Trophoblast cell (in vitro differentiated cells and primary cell): ENCODE measurements at regions not wholly inside any gene's neighbourhood (a gene's known extent, or its start where the extent isn't known, plus 50 kb on each side); places are given as distances from the start of the nearest gene placed in this dataset.

Source experiments
- DNase-seq, 2 donors: peaks; one replicate each; pipeline ENCODE4 v3.0.0-alpha.2; 2016
- H2AFZ ChIP-seq: 2 replicates; pipeline ENCODE4 v1.6.1; 2013; ENCODE audit warnings: low read length, moderate library complexity, mild to moderate bottlenecking; ENCODE audit not compliant: insufficient read depth, poor library complexity
- H2AK5ac ChIP-seq: 2 replicates; pipeline ENCODE4 v1.6.1; 2013; ENCODE audit warnings: mild to moderate bottlenecking, low read length
- H2BK120ac ChIP-seq: 2 replicates; pipeline ENCODE4 v1.6.1; 2013; ENCODE audit warnings: low read length, mild to moderate bottlenecking, moderate library complexity; ENCODE audit not compliant: insufficient read depth, poor library complexity
- H2BK12ac ChIP-seq: 2 replicates; pipeline ENCODE4 v1.6.1; 2013; ENCODE audit warnings: mild to moderate bottlenecking, low read length, moderate library complexity
- H2BK5ac ChIP-seq: 2 replicates; pipeline ENCODE4 v1.6.1; 2013; ENCODE audit warnings: low read length, low read depth, moderate library complexity, mild to moderate bottlenecking; ENCODE audit not compliant: poor library complexity
- H3K14ac ChIP-seq: 2 replicates; pipeline ENCODE4 v1.6.1; 2013; ENCODE audit warnings: mild to moderate bottlenecking, low read length
- H3K18ac ChIP-seq: 2 replicates; pipeline ENCODE4 v1.6.1; 2013; ENCODE audit warnings: mild to moderate bottlenecking, low read length
- H3K23ac ChIP-seq: 2 replicates; pipeline ENCODE4 v1.6.1; 2013; ENCODE audit warnings: low read length
- H3K27ac ChIP-seq: 2 replicates; pipeline ENCODE4 v1.5.1; 2013; ENCODE audit warnings: low read depth, mild to moderate bottlenecking, inconsistent platforms, low read length, moderate library complexity
- H3K27me3 ChIP-seq: 2 replicates; pipeline ENCODE4 v1.6.1; 2013; ENCODE audit warnings: inconsistent platforms, mild to moderate bottlenecking, low read length, moderate library complexity; ENCODE audit not compliant: insufficient read depth
- H3K36me3 ChIP-seq, 2 experiments: 1 replicate in 1 of 2; 2 replicates in 1 of 2; pipeline ENCODE4 v1.6.1; 2013; ENCODE audit warnings: low read length in 2 of 2, mild to moderate bottlenecking in 2 of 2, moderate library complexity in 1 of 2; ENCODE audit not compliant: insufficient read depth in 2 of 2, control insufficient read depth in 1 of 2
- H3K4ac ChIP-seq: 2 replicates; pipeline ENCODE4 v1.6.1; 2013; ENCODE audit warnings: low read depth, mild to moderate bottlenecking, low read length, moderate library complexity
- H3K4me1 ChIP-seq, 2 experiments: 1 replicate in 1 of 2; 2 replicates in 1 of 2; pipeline ENCODE4 v1.6.1; 2013; ENCODE audit warnings: low read length in 2 of 2, mild to moderate bottlenecking in 2 of 2, moderate library complexity in 1 of 2; ENCODE audit not compliant: insufficient read depth in 2 of 2, control insufficient read depth in 1 of 2
- H3K4me2 ChIP-seq: 2 replicates; pipeline ENCODE4 v1.6.1; 2013; ENCODE audit warnings: inconsistent platforms, mild to moderate bottlenecking, low read length, moderate library complexity
- H3K4me3 ChIP-seq: 2 replicates; pipeline ENCODE4 v1.5.1; 2013; ENCODE audit warnings: mild to moderate bottlenecking, low read depth, low read length, inconsistent platforms
- H3K79me1 ChIP-seq: one replicate; pipeline ENCODE4 v1.6.1; 2013; ENCODE audit warnings: low read length
- H3K79me2 ChIP-seq: 2 replicates; pipeline ENCODE4 v1.6.1; 2013; ENCODE audit warnings: low read length, mild to moderate bottlenecking; ENCODE audit not compliant: control insufficient read depth, insufficient read depth, poor library complexity
- H3K9ac ChIP-seq: 2 replicates; pipeline ENCODE4 v1.6.1; 2013; ENCODE audit warnings: mild to moderate bottlenecking, low read length
- H3K9me3 ChIP-seq: 2 replicates; pipeline ENCODE4 v1.6.1; 2013; ENCODE audit warnings: low read depth, mild to moderate bottlenecking, control low read depth, inconsistent platforms, low read length; ENCODE audit not compliant: insufficient read depth
- H4K12ac ChIP-seq: 2 replicates; pipeline ENCODE4 v1.6.1; 2013; ENCODE audit warnings: low read depth, mild to moderate bottlenecking, low read length, moderate library complexity
- H4K8ac ChIP-seq: 2 replicates; pipeline ENCODE4 v1.6.1; 2013; ENCODE audit warnings: low read depth, mild to moderate bottlenecking, low read length, moderate library complexity
- H4K91ac ChIP-seq: one replicate; pipeline ENCODE4 v1.6.1; 2013; ENCODE audit warnings: low read depth, mild to moderate bottlenecking, low read length, moderate library complexity
- WGBS: extraction: QIAGEN DNeasy Blood & Tissue Kit; methylation state at CpG from one replicate; pipeline ENCODE4 v1.1.7; 2013; ENCODE audit warnings: missing lambda C conversion rate; ENCODE audit not compliant: insufficient read length, insufficient coverage; ENCODE audit errors: extremely low coverage; 5-methylcytosine and 5-hydroxymethylcytosine counted together

DNA sequence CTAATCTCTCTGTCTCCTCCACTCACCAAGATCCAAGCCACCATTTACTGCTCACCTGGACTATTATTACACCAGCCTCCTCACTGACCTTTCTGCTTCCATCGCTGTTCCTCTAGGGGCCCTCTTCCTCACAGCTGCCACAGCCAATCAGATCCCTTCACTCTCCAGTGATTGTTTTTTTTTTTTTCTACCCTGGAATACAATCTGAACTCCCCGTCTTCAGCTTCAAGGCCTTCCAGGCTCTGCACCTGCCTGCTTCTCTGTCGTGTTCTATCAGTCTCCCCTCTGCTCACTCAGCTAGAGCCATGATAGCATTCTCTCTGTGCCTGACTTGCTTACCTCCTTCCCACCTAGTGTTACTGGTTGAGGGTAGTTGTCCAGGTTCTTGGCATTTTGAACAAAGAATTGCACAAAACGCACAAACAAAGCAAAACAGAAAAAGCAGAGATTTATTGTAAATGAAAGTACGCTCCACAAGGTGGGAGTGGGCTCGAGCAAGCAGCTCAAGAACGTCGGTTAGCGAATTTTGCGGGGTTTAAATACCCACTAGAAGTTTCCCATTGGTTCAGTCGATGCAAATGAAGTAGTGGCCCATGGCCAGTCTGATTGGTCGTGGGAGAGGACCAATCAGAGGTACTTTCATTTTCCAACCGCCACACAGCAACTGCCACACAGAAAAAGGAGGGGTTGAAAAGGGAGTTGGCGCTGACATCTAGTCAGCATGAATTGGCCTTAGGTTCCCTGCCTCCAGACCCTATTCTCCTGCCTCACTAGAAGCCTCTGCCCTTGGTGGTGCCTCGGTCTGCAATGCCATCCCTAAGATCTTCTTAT is 188.9 kb downstream of the TLE3 start:
- Histone ChIP-seq H3K23ac (no peak overlapping the region), H2AFZ (no peak overlapping the region), H3K27ac (no peak overlapping the region), H3K14ac (no peak overlapping the region), H3K9me3 (peaks cover 1% of the 10 kb centered on the region), H3K36me3 (no peaks in the 10 kb centered on the region), H3K4me3 (no peak overlapping the region), H2BK5ac (no peak overlapping the region), H2AK5ac (no peak overlapping the region), H3K4me2 (no peak overlapping the region), H4K8ac (no peak overlapping the region), H3K4ac (no peak overlapping the region), H3K18ac (no peak overlapping the region), H3K4me1 (peaks cover 3 to 5% of the 10 kb centered on the region in 2 experiments), H4K91ac (no peak overlapping the region), H2BK12ac (no peak overlapping the region), H4K12ac (no peak overlapping the region), H3K79me1 (no peaks in the 10 kb centered on the region), H3K79me2 (no peaks in the 10 kb centered on the region), H3K9ac (no peak overlapping the region), H2BK120ac (no peak overlapping the region), H3K27me3 (no peaks in the 10 kb centered on the region)
- no CpG with 5 or more reads among the region's 15 CpGs for WGBS
- no peak for DNase-seq

DNA sequence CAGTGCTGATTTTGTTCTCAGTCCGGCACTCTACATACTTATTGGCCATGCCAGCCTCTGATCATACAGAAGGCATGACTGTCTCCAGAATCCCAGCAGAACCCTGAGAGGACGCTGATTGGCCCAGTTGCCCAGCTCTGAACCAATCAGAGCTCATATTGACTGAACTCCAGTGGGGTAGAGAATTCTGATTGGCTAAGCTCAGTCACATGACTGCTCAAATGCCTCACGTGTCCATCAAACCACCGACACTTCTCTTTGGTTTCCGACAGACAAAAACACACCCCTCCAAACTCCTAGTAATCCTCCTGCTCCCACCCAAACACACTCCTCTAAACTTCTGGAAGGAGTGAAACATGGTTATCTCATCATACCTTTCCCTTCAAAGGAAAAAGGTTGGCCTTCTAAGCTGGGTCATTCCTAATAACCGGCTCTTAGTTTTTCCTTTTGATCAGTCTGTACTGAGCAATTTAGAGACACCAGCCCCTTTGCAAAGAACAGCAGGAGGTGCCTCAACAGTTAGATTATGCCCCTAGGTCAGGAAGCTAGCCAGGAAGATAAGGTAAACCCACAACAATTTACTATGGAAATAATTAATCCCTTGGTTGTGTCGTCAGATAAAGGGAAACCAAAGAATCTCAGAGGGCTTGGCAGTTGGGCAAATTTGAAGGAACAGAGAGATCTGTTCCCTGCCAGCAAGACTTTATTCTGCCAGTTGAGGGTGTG is 187.8 kb downstream of the TLE3 start:
- WGBS: no CpG with 5 or more reads among the region's 7 CpGs
- Histone ChIP-seq H2BK12ac (no peak overlapping the region), H2AFZ (no peak overlapping the region), H3K14ac (no peak overlapping the region), H2AK5ac (no peak overlapping the region), H2BK5ac (no peak overlapping the region), H4K8ac (no peak overlapping the region), H3K4me1 (peaks cover 0 to 5% of the 10 kb centered on the region in 2 experiments), H3K4ac (no peak overlapping the region), H2BK120ac (no peak overlapping the region), H3K27me3 (no peaks in the 10 kb centered on the region), H3K23ac (no peak overlapping the region), H3K4me2 (no peak overlapping the region), H3K18ac (no peak overlapping the region), H4K12ac (no peak overlapping the region), H3K79me2 (no peaks in the 10 kb centered on the region), H3K36me3 (no peaks in the 10 kb centered on the region), H3K9ac (no peak overlapping the region), H3K27ac (no peak overlapping the region), H3K9me3 (peaks cover 1% of the 10 kb centered on the region), H4K91ac (no peak overlapping the region), H3K79me1 (no peaks in the 10 kb centered on the region), H3K4me3 (no peak overlapping the region)
- no peak for DNase-seq

DNA sequence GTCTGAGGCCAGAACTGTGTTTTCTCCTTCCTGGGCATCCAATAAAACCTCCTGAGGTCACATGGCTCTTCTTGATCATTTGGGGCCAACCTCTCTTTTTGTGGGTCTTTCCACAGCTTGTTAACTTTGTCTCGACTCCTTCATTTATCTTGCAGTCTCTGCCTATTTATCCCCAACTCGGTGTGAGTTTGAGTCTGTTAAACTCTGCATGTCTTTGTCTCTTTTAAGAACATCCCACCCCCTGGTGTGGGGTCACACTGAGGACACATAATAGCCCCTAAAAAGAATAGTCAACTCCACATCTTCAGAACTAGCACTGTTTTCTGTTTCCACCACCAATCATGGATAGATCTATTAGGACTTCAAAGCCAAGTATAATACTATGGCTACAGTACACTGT is 187.2 kb downstream of the TLE3 start:
- Histone ChIP-seq H3K4me3 (no peak overlapping the region), H3K9ac (no peak overlapping the region), H3K27ac (no peak overlapping the region), H2AK5ac (no peak overlapping the region), H2BK120ac (no peak overlapping the region), H4K8ac (no peak overlapping the region), H3K4me1 (peaks cover 0 to 2% of the 10 kb centered on the region in 2 experiments), H3K27me3 (no peaks in the 10 kb centered on the region), H3K18ac (no peak overlapping the region), H4K91ac (no peak overlapping the region), H2BK5ac (no peak overlapping the region), H3K79me1 (no peaks in the 10 kb centered on the region), H3K23ac (no peak overlapping the region), H3K36me3 (no peaks in the 10 kb centered on the region), H2AFZ (no peak overlapping the region), H3K4me2 (no peak overlapping the region), H2BK12ac (no peak overlapping the region), H3K79me2 (no peaks in the 10 kb centered on the region), H3K9me3 (peaks cover 1% of the 10 kb centered on the region), H3K14ac (no peak overlapping the region), H4K12ac (no peak overlapping the region), H3K4ac (no peak overlapping the region)
- no CpG with 5 or more reads among the region's 2 CpGs for WGBS
- DNase-seq: no peak

- Histone ChIP-seq H4K8ac (no peak overlapping the region), H3K27ac (no peak overlapping the region), H3K23ac (no peak overlapping the region), H3K4ac (no peak overlapping the region), H3K9ac (no peak overlapping the region), H3K36me3 (no peaks in the 10 kb centered on the region), H3K4me2 (no peak overlapping the region), H3K79me2 (no peaks in the 10 kb centered on the region), H4K91ac (no peak overlapping the region), H3K79me1 (no peaks in the 10 kb centered on the region), H2AFZ (no peak overlapping the region), H3K14ac (no peak overlapping the region), H2BK12ac (no peak overlapping the region), H2BK5ac (no peak overlapping the region), H3K27me3 (no peaks in the 10 kb centered on the region), H4K12ac (no peak overlapping the region), H2BK120ac (no peak overlapping the region), H3K9me3 (peaks cover 1% of the 10 kb centered on the region), H3K4me3 (no peak overlapping the region), H3K18ac (no peak overlapping the region), H3K4me1 (no peaks in the 10 kb centered on the region), H2AK5ac (no peak overlapping the region)
- WGBS: no CpG with 5 or more reads among the region's 3 CpGs
- DNase-seq: no peak
Measured at GRCh38 chr15:69912116-69912515, 185.6 kb downstream of the TLE3 start.
